CD14-positive monocyte (primary cell): ENCODE measurements at regions not wholly inside any gene's neighbourhood (a gene's known extent, or its start where the extent isn't known, plus 50 kb on each side); places are given as distances from the start of the nearest gene placed in this dataset.

ENCODE experiments used
- DNase-seq, 3 donors: peaks; one replicate each; pipeline ENCODE4 v3.0.0-alpha.2; 2011 to 2022
- H2AFZ ChIP-seq: 2 replicates; pipeline ENCODE4 v1.6.0; 2012; ENCODE audit warnings: mild to moderate bottlenecking, low read depth, low read length, inconsistent platforms; ENCODE audit not compliant: insufficient read depth, poor library complexity, severe bottlenecking
- H3K27ac ChIP-seq, 2 donors: 1 replicate in 1 of 2; 2 replicates in 1 of 2; pipeline ENCODE4 v1.5.1; 2012 to 2013; ENCODE audit warnings: low read length in 2 of 2, control low read depth in 1 of 2, inconsistent platforms in 1 of 2, low read depth in 1 of 2, mild to moderate bottlenecking in 1 of 2
- H3K27me3 ChIP-seq, 2 donors: one replicate each; pipeline versions ENCODE4 v1.6.0 to v1.6.1; 2011 to 2013; ENCODE audit warnings: low read length in 2 of 2; ENCODE audit not compliant: control insufficient read depth in 2 of 2, insufficient read depth in 2 of 2
- H3K36me3 ChIP-seq, 2 donors: replicated peaks in 1 of 2; 1 replicate in 1 of 2; 2 replicates in 1 of 2; pipeline versions ENCODE4 v1.5.1 to v1.6.1; 2012 to 2013; ENCODE audit warnings: low read length in 2 of 2, control low read depth in 1 of 2, inconsistent platforms in 1 of 2, mild to moderate bottlenecking in 1 of 2; ENCODE audit not compliant: insufficient read depth in 2 of 2, control insufficient read depth in 1 of 2
- H3K4me1 ChIP-seq, 2 donors: 1 replicate in 1 of 2; 2 replicates in 1 of 2; pipeline versions ENCODE4 v1.5.1 to v1.6.1; 2012 to 2013; ENCODE audit warnings: low read length in 2 of 2, control low read depth in 1 of 2, inconsistent platforms in 1 of 2, mild to moderate bottlenecking in 1 of 2, moderate library complexity in 1 of 2; ENCODE audit not compliant: insufficient read depth in 2 of 2, control insufficient read depth in 1 of 2
- H3K4me2 ChIP-seq: replicated peaks from 2 replicates; pipeline ENCODE3; 2012; ENCODE audit warnings: low read length, moderate library complexity, mild to moderate bottlenecking; ENCODE audit not compliant: poor library complexity, severe bottlenecking; ENCODE audit errors: extremely low read depth
- H3K4me3 ChIP-seq, 3 experiments: fragments of 200-600 bp in 1 of 3; sonication (generic) in 1 of 3; replicated peaks in 1 of 3; 1 replicate in 2 of 3; 2 replicates in 1 of 3; pipeline ENCODE4 v1.5.1; 2011 to 2013; ENCODE audit warnings: low read length in 3 of 3, mild to moderate bottlenecking in 3 of 3, control low read depth in 2 of 3, low read depth in 2 of 3, inconsistent platforms in 1 of 3, moderate library complexity in 1 of 3
- H3K79me2 ChIP-seq: 2 replicates; pipeline ENCODE4 v1.6.0; 2012; ENCODE audit warnings: mild to moderate bottlenecking, control low read depth, inconsistent platforms, low read length, moderate library complexity; ENCODE audit not compliant: insufficient read depth
- H3K9ac ChIP-seq: 2 replicates; pipeline ENCODE4 v1.6.0; 2017; ENCODE audit warnings: low read length, mild to moderate bottlenecking; ENCODE audit not compliant: insufficient read depth, poor library complexity, severe bottlenecking
- H3K9me3 ChIP-seq, 2 donors: replicated peaks in 1 of 2; 1 replicate in 1 of 2; 2 replicates in 1 of 2; pipeline versions ENCODE4 v1.5.1 to v1.6.1; 2012 to 2013; ENCODE audit warnings: low read length in 2 of 2, control low read depth in 1 of 2; ENCODE audit not compliant: control insufficient read depth in 1 of 2, insufficient read depth in 1 of 2
- H4K20me1 ChIP-seq: 2 replicates; pipeline ENCODE4 v1.6.0; 2012; ENCODE audit warnings: mild to moderate bottlenecking, low read length, control low read depth, moderate library complexity; ENCODE audit not compliant: insufficient read depth
- H3K27ac Mint-ChIP-seq, 7 donors: one replicate each; pipeline ENCODE4 v1.8.0; 2020; ENCODE audit warnings: mild to moderate bottlenecking in 7 of 7, mixed read lengths in 7 of 7, moderate library complexity in 6 of 7, inconsistent platforms in 2 of 7
- H3K27me3 Mint-ChIP-seq, 3 donors: one replicate each; pipeline ENCODE4 v1.8.0; 2021 to 2022; ENCODE audit warnings: low read depth in 3 of 3, mild to moderate bottlenecking in 3 of 3, mixed read lengths in 3 of 3, moderate library complexity in 3 of 3, inconsistent platforms in 1 of 3
- H3K36me3 Mint-ChIP-seq, 2 donors: one replicate each; pipeline ENCODE4 v1.8.0; 2020; ENCODE audit warnings: mixed read lengths in 2 of 2, inconsistent platforms in 1 of 2, mild to moderate bottlenecking in 1 of 2
- H3K4me1 Mint-ChIP-seq: one replicate; pipeline ENCODE4 v1.8.0; 2020; ENCODE audit warnings: mild to moderate bottlenecking, mixed read lengths
- H3K4me3 Mint-ChIP-seq, 2 donors: one replicate each; pipeline ENCODE4 v1.8.0; 2020; ENCODE audit warnings: mild to moderate bottlenecking in 2 of 2, mixed read lengths in 2 of 2, moderate library complexity in 1 of 2
- H3K9me3 Mint-ChIP-seq, 7 donors: one replicate each; pipeline ENCODE4 v1.8.0; 2020 to 2022; ENCODE audit warnings: mixed read lengths in 7 of 7, mild to moderate bottlenecking in 6 of 7, moderate library complexity in 6 of 7, inconsistent platforms in 2 of 7
- CTCF ChIP-seq: fragments of 200-600 bp; IDR thresholded peaks from one replicate; pipeline ENCODE4 v1.8.0; 2022; ENCODE audit warnings: antibody characterized with exemption, mild to moderate bottlenecking
- whole genome bisulfite sequencing: methylation state at CpG from one replicate; pipeline ENCODE4 v1.1.5; 2013; ENCODE audit warnings: missing lambda C conversion rate; ENCODE audit not compliant: insufficient coverage; 5-methylcytosine and 5-hydroxymethylcytosine counted together
- intact Hi-C, 2 donors: fragments of 100-400 bp; cut with micrococcal nuclease; formaldehyde crosslinking; loops; one replicate each; pipeline versions ENCODE4 v1.15.0 to v1.15.1; 2023

- Histone ChIP-seq H3K4me2 (no peak overlapping the region), H3K36me3 (no peaks in the 10 kb centered on the region), H3K4me3 (no peak overlapping the region), H4K20me1 (no peaks in the 10 kb centered on the region), H3K79me2 (no peaks in the 10 kb centered on the region), H2AFZ (no peak overlapping the region), H3K9ac (no peak overlapping the region), H3K4me1 (no peaks in the 10 kb centered on the region), H3K27ac (no peak overlapping the region), H3K27me3 (no peaks in the 10 kb centered on the region), H3K9me3 (no peaks in the 10 kb centered on the region)
- H3K4me3 Mint-ChIP-seq: no peak overlapping the region
- H3K36me3 Mint-ChIP-seq: no peaks in the 10 kb centered on the region
- H3K27ac Mint-ChIP-seq: no peak overlapping the region
- 93% methylated on average over 2 of the region's 3 CpGs for WGBS
- H3K4me1 Mint-ChIP-seq: no peaks in the 10 kb centered on the region
- H3K27me3 Mint-ChIP-seq: peaks cover 4 to 12% (median 4%) of the 10 kb centered on the region in 3 donors
- intact Hi-C loops: no loop called here
- TF ChIP-seq CTCF: no peak
- peaks cover 0 to under 1% (median 0%) of the 10 kb centered on the region in 7 donors for H3K9me3 Mint-ChIP-seq
- DNase-seq: no peak
These were observed 162.4 kb upstream of the KCNG1 start for GRCh38 chr20:51185277-51185676.

GRCh38 chr20:51184289-51184688 is 161.4 kb upstream of the KCNG1 start:
- intact Hi-C loops: no loop called here

More at GRCh38 chr20:51184289-51184688, 161.4 kb upstream of the KCNG1 start:
- no peak overlapping the region for H3K27ac ChIP-seq
- H2AFZ ChIP-seq: no peak overlapping the region
- 83% methylated on average over 2 of the region's 2 CpGs for WGBS
- Mint-ChIP-seq H3K27ac (no peak overlapping the region), H3K27me3 (peaks cover 5 to 13% (median 7%) of the 10 kb centered on the region in 3 donors), H3K4me1 (no peaks in the 10 kb centered on the region), H3K36me3 (no peaks in the 10 kb centered on the region), H3K9me3 (peaks cover 0 to 3% (median 0%) of the 10 kb centered on the region in 7 donors), H3K4me3 (no peak overlapping the region)
- TF ChIP-seq CTCF: no peak
- H3K36me3 ChIP-seq: no peaks in the 10 kb centered on the region
- no peak overlapping the region for H3K9ac ChIP-seq
- DNase-seq: no peak
- no peak overlapping the region for H3K4me3 ChIP-seq
- no peaks in the 10 kb centered on the region for H3K9me3 ChIP-seq
- H3K79me2 ChIP-seq: no peaks in the 10 kb centered on the region
- H3K4me1 ChIP-seq: no peaks in the 10 kb centered on the region
- H3K4me2 ChIP-seq: no peak overlapping the region
- no peaks in the 10 kb centered on the region for H4K20me1 ChIP-seq
- no peaks in the 10 kb centered on the region for H3K27me3 ChIP-seq
